Smooth muscle cell (in vitro differentiated cells): ENCODE measurements at regions not wholly inside any gene's neighbourhood (a gene's known extent, or its start where the extent isn't known, plus 50 kb on each side); places are given as distances from the start of the nearest gene placed in this dataset.

Experiments
- DNase-seq: peaks from one replicate; lab custom pipeline; 2025; ENCODE audit not compliant: unreplicated experiment; lab: John Stamatoyannopoulos, UW
- H2AFZ ChIP-seq: fragments of 200-600 bp; sonication (generic); 2 replicates; pipeline ENCODE4 v1.6.0; 2016; ENCODE audit warnings: antibody characterized with exemption, low read depth, mild to moderate bottlenecking
- H3F3A ChIP-seq: fragments of 200-600 bp; sonication (generic); 2 replicates; pipeline ENCODE4 v1.6.0; 2017; ENCODE audit warnings: antibody characterized with exemption, low read depth
- H3K27ac ChIP-seq: fragments of 200-600 bp; sonication (generic); 2 replicates; pipeline ENCODE4 v1.5.1; 2016; ENCODE audit warnings: low read depth, mild to moderate bottlenecking
- H3K27me3 ChIP-seq: fragments of 200-600 bp; sonication (generic); 2 replicates; pipeline ENCODE4 v1.6.1; 2016; ENCODE audit warnings: low read depth, mild to moderate bottlenecking
- H3K36me3 ChIP-seq: fragments of 200-600 bp; sonication (generic); 2 replicates; pipeline ENCODE4 v1.5.1; 2016; ENCODE audit warnings: low read depth
- H3K4me1 ChIP-seq: fragments of 200-600 bp; sonication (generic); 2 replicates; pipeline ENCODE4 v1.5.1; 2016; ENCODE audit warnings: low read depth
- H3K4me2 ChIP-seq: fragments of 200-600 bp; sonication (generic); 2 replicates; pipeline ENCODE4 v1.6.0; 2016; ENCODE audit warnings: mild to moderate bottlenecking
- H3K4me3 ChIP-seq: fragments of 200-600 bp; sonication (generic); 2 replicates; pipeline ENCODE4 v1.5.1; 2016; ENCODE audit warnings: mild to moderate bottlenecking
- H3K79me2 ChIP-seq: fragments of 200-600 bp; sonication (generic); 2 replicates; pipeline ENCODE4 v1.6.0; 2016; ENCODE audit warnings: low read depth, mild to moderate bottlenecking
- H3K9ac ChIP-seq: fragments of 200-600 bp; sonication (generic); 2 replicates; pipeline ENCODE4 v1.6.0; 2016; ENCODE audit warnings: low read depth
- H3K9me3 ChIP-seq: fragments of 200-600 bp; sonication (generic); replicated peaks from 2 replicates; pipeline ENCODE4 v1.5.1; 2016; ENCODE audit warnings: low read depth
- H4K20me1 ChIP-seq: fragments of 200-600 bp; sonication (generic); 2 replicates; pipeline ENCODE4 v1.6.0; 2016; ENCODE audit warnings: low read depth
- WGBS: methylation state at CpG from one replicate; pipeline ENCODE4 v1.1.7; 2016; ENCODE audit warnings: low lambda C conversion rate; 5-methylcytosine and 5-hydroxymethylcytosine counted together
- TF ChIP-seq, protein P1 (sequence below): fragments of 200-600 bp; sonication (generic); IDR thresholded peaks from 2 replicates; pipeline ENCODE4 v1.5.1; 2017; ENCODE audit warnings: borderline replicate concordance, mild to moderate bottlenecking, antibody characterized with exemption; ENCODE audit not compliant: insufficient read depth, poor library complexity, severe bottlenecking

DNA sequence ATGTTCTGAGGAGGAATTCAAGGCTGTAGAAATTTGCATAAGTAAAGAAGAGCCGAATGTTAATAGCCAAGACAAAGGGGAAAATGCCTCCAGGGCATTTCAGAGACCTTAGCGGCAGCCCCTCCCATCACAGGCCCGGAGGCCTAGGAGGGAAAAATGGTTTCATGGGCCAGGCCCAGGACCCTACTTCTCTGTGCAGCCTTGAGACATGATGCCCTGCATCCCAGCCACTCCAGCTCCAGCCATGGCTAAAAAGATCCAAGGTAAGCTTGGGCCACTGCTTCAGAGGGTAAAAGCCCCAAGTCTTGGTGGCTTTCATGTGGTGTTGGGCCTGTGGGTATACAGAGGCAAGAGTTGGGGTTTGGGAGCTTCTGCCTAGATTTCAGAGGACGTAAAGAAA lies 225.7 kb downstream of the ARHGAP12 start:
- peaks cover 13% of the 10 kb centered on the region for H3F3A ChIP-seq
- H3K36me3 ChIP-seq, result no peaks in the 10 kb centered on the region
- DNase-seq, result no peak
- H3K4me1 ChIP-seq, result peaks cover 38% of the 10 kb centered on the region
- H3K4me3 ChIP-seq, result no peak overlapping the region
- no peaks in the 10 kb centered on the region for H3K27me3 ChIP-seq
- TF ChIP-seq, protein P1, sequence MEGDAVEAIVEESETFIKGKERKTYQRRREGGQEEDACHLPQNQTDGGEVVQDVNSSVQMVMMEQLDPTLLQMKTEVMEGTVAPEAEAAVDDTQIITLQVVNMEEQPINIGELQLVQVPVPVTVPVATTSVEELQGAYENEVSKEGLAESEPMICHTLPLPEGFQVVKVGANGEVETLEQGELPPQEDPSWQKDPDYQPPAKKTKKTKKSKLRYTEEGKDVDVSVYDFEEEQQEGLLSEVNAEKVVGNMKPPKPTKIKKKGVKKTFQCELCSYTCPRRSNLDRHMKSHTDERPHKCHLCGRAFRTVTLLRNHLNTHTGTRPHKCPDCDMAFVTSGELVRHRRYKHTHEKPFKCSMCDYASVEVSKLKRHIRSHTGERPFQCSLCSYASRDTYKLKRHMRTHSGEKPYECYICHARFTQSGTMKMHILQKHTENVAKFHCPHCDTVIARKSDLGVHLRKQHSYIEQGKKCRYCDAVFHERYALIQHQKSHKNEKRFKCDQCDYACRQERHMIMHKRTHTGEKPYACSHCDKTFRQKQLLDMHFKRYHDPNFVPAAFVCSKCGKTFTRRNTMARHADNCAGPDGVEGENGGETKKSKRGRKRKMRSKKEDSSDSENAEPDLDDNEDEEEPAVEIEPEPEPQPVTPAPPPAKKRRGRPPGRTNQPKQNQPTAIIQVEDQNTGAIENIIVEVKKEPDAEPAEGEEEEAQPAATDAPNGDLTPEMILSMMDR, result no peak
- H3K79me2 ChIP-seq, result no peaks in the 10 kb centered on the region
- no peaks in the 10 kb centered on the region for H4K20me1 ChIP-seq
- no peaks in the 10 kb centered on the region for H3K9me3 ChIP-seq
- no peak overlapping the region for H3K4me2 ChIP-seq
- H2AFZ ChIP-seq, result no peak overlapping the region
- WGBS, result 71% methylated on average over 4 of the region's 4 CpGs
- no peak overlapping the region for H3K9ac ChIP-seq
- no peak overlapping the region for H3K27ac ChIP-seq

DNA sequence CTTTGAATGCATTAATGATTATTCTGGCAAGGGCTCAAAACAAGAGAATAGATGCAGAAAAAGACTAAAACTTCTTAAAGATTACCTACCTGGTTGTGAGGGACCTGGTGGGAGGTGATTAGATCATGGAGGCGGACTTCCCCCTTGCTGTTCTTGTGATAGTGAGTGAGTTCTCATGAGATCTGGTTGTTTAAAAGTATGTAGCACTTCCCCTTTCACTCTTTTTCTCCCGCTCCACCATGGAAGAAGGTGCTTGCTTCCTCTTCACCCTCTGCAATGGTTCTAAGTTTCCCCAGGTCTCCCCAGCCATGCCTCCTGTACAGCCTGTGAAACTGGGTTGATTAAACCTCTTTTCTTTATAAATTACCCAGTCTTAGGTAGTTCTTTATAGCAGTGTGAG lies 226.6 kb downstream of the ARHGAP12 start:
- no peak for DNase-seq
- H4K20me1 ChIP-seq, result no peaks in the 10 kb centered on the region
- no peaks in the 10 kb centered on the region for H3K79me2 ChIP-seq
- H3K9ac ChIP-seq, result no peak overlapping the region
- WGBS, result 100% methylated on average over 2 of the region's 2 CpGs
- no peaks in the 10 kb centered on the region for H3K27me3 ChIP-seq
- peaks cover 13% of the 10 kb centered on the region for H3F3A ChIP-seq
- H3K4me1 ChIP-seq, result peaks cover 34% of the 10 kb centered on the region
- TF ChIP-seq, protein P1, result no peak
- no peak overlapping the region for H3K27ac ChIP-seq
- H3K9me3 ChIP-seq, result no peaks in the 10 kb centered on the region
- H3K4me2 ChIP-seq, result no peak overlapping the region
- no peaks in the 10 kb centered on the region for H3K36me3 ChIP-seq
- H2AFZ ChIP-seq, result no peak overlapping the region
- no peak overlapping the region for H3K4me3 ChIP-seq

DNA sequence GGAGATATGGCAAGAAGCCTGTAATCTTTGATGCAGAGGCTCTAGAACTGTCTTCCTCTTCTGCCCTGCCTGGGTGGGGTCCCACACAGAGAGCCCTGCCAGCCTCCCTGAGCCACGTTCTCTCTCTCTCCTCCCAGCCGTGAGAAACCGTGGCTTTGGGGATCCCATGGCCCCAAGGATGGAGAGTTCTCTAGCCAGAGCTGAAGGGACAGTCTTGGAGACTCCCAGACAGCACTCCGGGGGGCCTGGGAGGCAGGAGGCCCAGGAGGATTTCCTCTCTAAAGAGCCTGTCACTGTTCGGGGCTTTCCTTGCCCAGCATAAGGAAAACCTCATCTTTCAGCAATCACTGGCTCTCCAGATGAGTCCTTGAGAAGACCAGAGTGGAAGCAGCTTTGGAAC lies 227.1 kb downstream of the ARHGAP12 start:
- Histone ChIP-seq H3K9ac (no peak overlapping the region), H3K4me1 (peaks cover 30% of the 10 kb centered on the region)

DNA sequence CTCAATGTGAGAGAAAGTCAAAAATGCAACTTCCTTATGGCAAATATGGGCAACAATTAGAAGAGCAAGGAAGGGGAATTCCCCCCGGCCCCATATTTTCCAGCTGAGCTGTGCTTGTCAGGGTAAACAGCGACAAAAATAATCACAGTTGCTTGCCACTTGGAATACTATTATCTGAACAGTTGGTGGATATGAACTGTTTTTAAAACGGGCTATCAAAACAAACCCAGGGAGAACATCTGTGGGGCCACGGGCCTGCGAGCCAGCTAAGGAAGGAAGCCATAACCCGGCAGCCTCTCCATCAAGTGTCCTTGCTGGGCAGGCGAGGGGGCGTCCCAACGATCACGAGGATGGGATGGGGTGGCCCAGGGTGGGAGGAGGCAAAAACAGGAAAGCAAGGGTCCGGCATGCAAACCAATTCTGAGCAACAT lies 228.4 kb downstream of the ARHGAP12 start:
- Histone ChIP-seq H3K27me3 (no peaks in the 10 kb centered on the region), H3K4me1 (peaks cover 30% of the 10 kb centered on the region), H3K36me3 (no peaks in the 10 kb centered on the region), H3K79me2 (no peaks in the 10 kb centered on the region), H3K9ac (no peak overlapping the region), H3F3A (peaks cover 13% of the 10 kb centered on the region), H3K27ac (peak overlapping the region; percentile 45), H4K20me1 (no peaks in the 10 kb centered on the region), H3K4me3 (no peak overlapping the region), H3K9me3 (no peaks in the 10 kb centered on the region), H2AFZ (peak overlapping the region; percentile 36), H3K4me2 (peak overlapping the region; percentile 67)
- TF ChIP-seq, protein P1, result no peak
- WGBS, result 51% methylated on average over 11 of the region's 11 CpGs
- no peak for DNase-seq

More for the DNA sequence above, 227.1 kb downstream of the ARHGAP12 start:
- Histone ChIP-seq H2AFZ (no peak overlapping the region), H3K79me2 (no peaks in the 10 kb centered on the region), H3K36me3 (no peaks in the 10 kb centered on the region), H3K4me3 (no peak overlapping the region), H4K20me1 (no peaks in the 10 kb centered on the region), H3K4me2 (no peak overlapping the region), H3K27ac (no peak overlapping the region), H3K27me3 (no peaks in the 10 kb centered on the region), H3K9me3 (no peaks in the 10 kb centered on the region), H3F3A (peaks cover 13% of the 10 kb centered on the region)
- DNase-seq, result no peak
- 76% methylated on average over 5 of the region's 5 CpGs for WGBS
- TF ChIP-seq, protein P1, result no peak
